H9 (cell line): ENCODE measurements at regions not wholly inside any gene's neighbourhood (a gene's known extent, or its start where the extent isn't known, plus 50 kb on each side); places are given as distances from the start of the nearest gene placed in this dataset.

Experiments used
- DNase-seq: peaks from one replicate; pipeline ENCODE4 v3.0.0-alpha.2; 2017
- H2AFZ ChIP-seq: one replicate; pipeline ENCODE4 v1.6.1; 2013; ENCODE audit warnings: mild to moderate bottlenecking, low read length, control low read depth, moderate library complexity
- H2AK5ac ChIP-seq: 2 replicates; pipeline ENCODE4 v1.6.1; 2013; ENCODE audit warnings: low read length, control low read depth, mixed read lengths; ENCODE audit not compliant: insufficient read length
- H2BK120ac ChIP-seq: one replicate; pipeline ENCODE4 v1.6.1; 2013; ENCODE audit warnings: low read depth, mild to moderate bottlenecking, low read length, control low read depth, inconsistent platforms; ENCODE audit not compliant: poor library complexity, severe bottlenecking
- H2BK12ac ChIP-seq: 2 replicates; pipeline ENCODE4 v1.6.1; 2013; ENCODE audit warnings: low read length, control low read depth, mixed read lengths, low read depth; ENCODE audit not compliant: insufficient read length
- H2BK15ac ChIP-seq: 2 replicates; pipeline ENCODE4 v1.6.1; 2013; ENCODE audit warnings: low read depth, low read length, control low read depth
- H2BK20ac ChIP-seq: one replicate; pipeline ENCODE4 v1.6.1; 2013; ENCODE audit warnings: low read depth, mild to moderate bottlenecking, low read length, control low read depth, inconsistent platforms; ENCODE audit not compliant: poor library complexity, severe bottlenecking
- H2BK5ac ChIP-seq: 2 replicates; pipeline ENCODE4 v1.6.1; 2013; ENCODE audit warnings: low read length, control low read depth, mixed read lengths; ENCODE audit not compliant: insufficient read length
- H3K14ac ChIP-seq: 2 replicates; pipeline ENCODE4 v1.6.1; 2013; ENCODE audit warnings: low read length, control low read depth; ENCODE audit not compliant: insufficient read depth
- H3K18ac ChIP-seq: 2 replicates; pipeline ENCODE4 v1.6.1; 2013; ENCODE audit warnings: low read depth, mild to moderate bottlenecking, mixed read lengths, low read length, control low read depth; ENCODE audit not compliant: insufficient read length
- H3K23ac ChIP-seq: 2 replicates; pipeline ENCODE4 v1.6.1; 2013; ENCODE audit warnings: low read length, control low read depth, mixed read lengths, low read depth; ENCODE audit not compliant: insufficient read length
- H3K23me2 ChIP-seq: 2 replicates; pipeline ENCODE4 v1.6.1; 2013; ENCODE audit warnings: low read depth, mild to moderate bottlenecking, mixed read lengths, low read length, control low read depth; ENCODE audit not compliant: insufficient read length, poor library complexity, severe bottlenecking
- H3K27ac ChIP-seq: 2 replicates; pipeline ENCODE4 v1.5.1; 2013; ENCODE audit warnings: low read length, control low read depth, mixed read lengths, low read depth; ENCODE audit not compliant: insufficient read length
- H3K27me3 ChIP-seq: 2 replicates; pipeline ENCODE4 v1.6.1; 2013; ENCODE audit warnings: low read length, control low read depth, inconsistent platforms; ENCODE audit not compliant: insufficient read depth
- H3K4ac ChIP-seq: 2 replicates; pipeline ENCODE4 v1.6.1; 2013; ENCODE audit warnings: low read depth, mild to moderate bottlenecking, control low read depth, inconsistent platforms, low read length, moderate library complexity
- H3K4me1 ChIP-seq: 2 replicates; pipeline ENCODE4 v1.6.1; 2013; ENCODE audit warnings: low read length, control low read depth, inconsistent platforms; ENCODE audit not compliant: insufficient read depth
- H3K4me2 ChIP-seq: 2 replicates; pipeline ENCODE4 v1.6.1; 2013; ENCODE audit warnings: low read length, control low read depth, mixed read lengths; ENCODE audit not compliant: insufficient read length, insufficient read depth
- H3K56ac ChIP-seq: 2 replicates; pipeline ENCODE4 v1.6.1; 2013; ENCODE audit warnings: low read depth, mild to moderate bottlenecking, mixed read lengths, low read length, control low read depth; ENCODE audit not compliant: insufficient read length
- H3K79me1 ChIP-seq: 2 replicates; pipeline ENCODE4 v1.6.1; 2013; ENCODE audit warnings: low read depth, mild to moderate bottlenecking, moderate library complexity, low read length, control low read depth, inconsistent platforms; ENCODE audit not compliant: insufficient read depth, poor library complexity, severe bottlenecking
- H3K79me2 ChIP-seq: 2 replicates; pipeline ENCODE4 v1.6.1; 2013; ENCODE audit warnings: low read length, control low read depth, inconsistent platforms; ENCODE audit not compliant: insufficient read depth
- H3K9ac ChIP-seq: 2 replicates; pipeline ENCODE4 v1.6.1; 2013; ENCODE audit warnings: low read length, control low read depth, mixed read lengths; ENCODE audit not compliant: insufficient read length; ENCODE audit errors: extremely low read depth
- H3K9me3 ChIP-seq: one replicate; pipeline ENCODE4 v1.6.1; 2013; ENCODE audit warnings: low read depth, low read length, inconsistent platforms; ENCODE audit not compliant: control insufficient read depth
- H3T11ph ChIP-seq: one replicate; pipeline ENCODE4 v1.6.1; 2013; ENCODE audit warnings: mild to moderate bottlenecking, low read length, control low read depth, inconsistent platforms
- H4K20me1 ChIP-seq: one replicate; pipeline ENCODE4 v1.6.1; 2013; ENCODE audit not compliant: control insufficient read depth, insufficient read length, insufficient read depth
- H4K5ac ChIP-seq: 2 replicates; pipeline ENCODE4 v1.6.1; 2013; ENCODE audit warnings: low read depth, mild to moderate bottlenecking, mixed read lengths, low read length, control low read depth; ENCODE audit not compliant: insufficient read length
- H4K8ac ChIP-seq: replicated peaks from 2 replicates; pipeline ENCODE4 v1.6.1; 2013; ENCODE audit warnings: low read length, control low read depth, mixed read lengths, low read depth; ENCODE audit not compliant: insufficient read length
- H4K91ac ChIP-seq: 2 replicates; pipeline ENCODE4 v1.6.1; 2013; ENCODE audit warnings: low read depth, mild to moderate bottlenecking, moderate library complexity, mixed read lengths, low read length, control low read depth; ENCODE audit not compliant: insufficient read length
- H3K27ac Mint-ChIP-seq, 3 experiments: 2 replicates in 2 of 3; 3 replicates in 1 of 3; pipeline ENCODE4 v1.8.0; 2020 to 2021; ENCODE audit warnings: mixed read lengths in 3 of 3, mild to moderate bottlenecking in 1 of 3, moderate library complexity in 1 of 3
- H3K27me3 Mint-ChIP-seq: 2 replicates; pipeline ENCODE4 v1.8.0; 2021; ENCODE audit warnings: low read depth, mild to moderate bottlenecking, moderate library complexity, mixed read lengths
- H3K36me3 Mint-ChIP-seq, 3 experiments: 2 replicates in 2 of 3; 3 replicates in 1 of 3; pipeline ENCODE4 v1.8.0; 2020 to 2021; ENCODE audit warnings: low read depth in 3 of 3, mixed read lengths in 3 of 3; ENCODE audit not compliant: insufficient read depth in 1 of 3
- H3K4me1 Mint-ChIP-seq, 2 experiments: 2 replicates each; pipeline ENCODE4 v1.8.0; 2020; ENCODE audit warnings: mixed read lengths in 2 of 2
- H3K4me3 Mint-ChIP-seq, 2 experiments: 2 replicates in 1 of 2; 3 replicates in 1 of 2; pipeline ENCODE4 v1.8.0; 2020 to 2021; ENCODE audit warnings: mild to moderate bottlenecking in 2 of 2, mixed read lengths in 2 of 2, moderate library complexity in 1 of 2
- H3K9me3 Mint-ChIP-seq, 2 experiments: 2 replicates in 1 of 2; 3 replicates in 1 of 2; pipeline ENCODE4 v1.8.0; 2020; ENCODE audit warnings: mild to moderate bottlenecking in 2 of 2, mixed read lengths in 2 of 2, moderate library complexity in 1 of 2
- CTCF ChIP-seq: fragments of 200-600 bp; sonication (generic); conservative IDR thresholded peaks from 3 replicates; pipeline ENCODE4 v1.8.0; 2021; ENCODE audit warnings: antibody characterized with exemption, mild to moderate bottlenecking
- WGBS: extraction: QIAGEN DNeasy Blood & Tissue Kit; methylation state at CpG from one replicate; pipeline ENCODE4 v1.1.7; 2013; ENCODE audit warnings: missing lambda C conversion rate, low lambda C conversion rate, mixed read lengths; ENCODE audit not compliant: insufficient read length; ENCODE audit errors: extremely low coverage; 5-methylcytosine and 5-hydroxymethylcytosine counted together

- no peak overlapping the region for H3K9ac ChIP-seq
Observed at GRCh38 chr9:109925799-109926198, 145.8 kb downstream of the PALM2AKAP2 start.

More at GRCh38 chr9:109925799-109926198, 145.8 kb downstream of the PALM2AKAP2 start:
- no peaks in the 10 kb centered on the region for H3K79me1 ChIP-seq
- peaks cover 4% of the 10 kb centered on the region; the same call in 1 of the 2 replicates for H3K4me1 ChIP-seq
- no peak overlapping the region for H3K56ac ChIP-seq
- no peak overlapping the region for H2BK15ac ChIP-seq
- H3K4me2 ChIP-seq: no peak overlapping the region
- H3K9me3 ChIP-seq: no peaks in the 10 kb centered on the region
- no peak overlapping the region for H3K14ac ChIP-seq
- H2AFZ ChIP-seq: no peak overlapping the region
- no peaks in the 10 kb centered on the region for H3K27me3 Mint-ChIP-seq
- no peaks in the 10 kb centered on the region for H3K9me3 Mint-ChIP-seq
- H3K4me1 Mint-ChIP-seq: peaks cover 7 to 8% of the 10 kb centered on the region in 2 experiments
- no peak overlapping the region for H3K27ac Mint-ChIP-seq
- H3K23me2 ChIP-seq: no peaks in the 10 kb centered on the region
- no peak overlapping the region for H3K4ac ChIP-seq
- no peak for DNase-seq
- no peak overlapping the region for H3K23ac ChIP-seq
- no peak overlapping the region for H3K4me3 Mint-ChIP-seq
- no peak overlapping the region for H2BK20ac ChIP-seq
- no CpG with 5 or more reads among the region's 2 CpGs for WGBS
- no peak overlapping the region for H4K91ac ChIP-seq
- no peak overlapping the region for H3K18ac ChIP-seq
- no peak overlapping the region for H2BK12ac ChIP-seq
- H4K20me1 ChIP-seq: no peaks in the 10 kb centered on the region
- H2AK5ac ChIP-seq: no peak overlapping the region
- H3K27me3 ChIP-seq: no peaks in the 10 kb centered on the region
- no peak overlapping the region for H4K5ac ChIP-seq
- H2BK120ac ChIP-seq: no peak overlapping the region
- H3K36me3 Mint-ChIP-seq: no peaks in the 10 kb centered on the region; a peak in 1 of 7 replicates
- no peak overlapping the region for H2BK5ac ChIP-seq
- no peaks in the 10 kb centered on the region for H3K79me2 ChIP-seq
- TF ChIP-seq CTCF: no peak
- no peak overlapping the region for H4K8ac ChIP-seq
- H3T11ph ChIP-seq: no peak overlapping the region
- H3K27ac ChIP-seq: no peak overlapping the region
